ENCODE measurements at regions not wholly inside any gene's neighbourhood (a gene's known extent, or its start where the extent isn't known, plus 50 kb on each side); places are given as distances from the start of the nearest gene placed in this dataset.

GRCh38 chr10:130806426-130806825, 505.1 kb downstream of the TCERG1L start:
- H3K27ac ChIP-seq, result no peak overlapping the region
- no peaks in the 10 kb centered on the region for H3K4me1 ChIP-seq (replicated peaks in 1 of 2)
- no peak for ATAC-seq (replicated peaks in 6 of 8)
- H3K4me3 ChIP-seq, result no peak overlapping the region
- in situ Hi-C loops (cut with MboI; ENCODE audit: low pct_unique_long_range_greater_than_20kb in 2 of 9, low sequenced_read_pairs in 9 of 9, unreplicated experiment in 9 of 9), result loop anchor here in 1 of 9 experiments (25.0 kb wide), 1 partner anchor 119 kb away; no protein-coding TSS in a partner anchor
- 26 to 94% (median 53%) methylated on average over 3 to 11 of the region's 12 CpGs; no CpG with 5 or more reads in 2 of the 10 experiments for WGBS, 10 experiments

- WGBS, 10 experiments, result 0 to 79% (median 40%) methylated on average over 1 to 5 of the region's 5 CpGs; no CpG with 5 or more reads in 5 of the 10 experiments
- in situ Hi-C loops (cut with MboI; ENCODE audit: low pct_unique_long_range_greater_than_20kb in 2 of 9, low sequenced_read_pairs in 9 of 9, unreplicated experiment in 9 of 9), result loop anchor here in 1 of 9 experiments (25.0 kb wide), 1 partner anchor 120 kb away; no protein-coding TSS in a partner anchor
- H3K27ac ChIP-seq, result no peak overlapping the region
Observed at GRCh38 chr10:130807096-130807495, 504.4 kb downstream of the TCERG1L start.

GRCh38 chr10:130807721-130808120, 503.8 kb downstream of the TCERG1L start:
- in situ Hi-C loops (cut with MboI; ENCODE audit: low pct_unique_long_range_greater_than_20kb in 2 of 9, low sequenced_read_pairs in 9 of 9, unreplicated experiment in 9 of 9), result loop anchor here in 1 of 9 experiments (25.0 kb wide), 1 partner anchor 120 kb away; no protein-coding TSS in a partner anchor
- 0 to 82% (median 43%) methylated on average over 1 to 5 of the region's 9 CpGs; no CpG with 5 or more reads in 4 of the 10 experiments for WGBS, 10 experiments
- Histone ChIP-seq H3K27ac (no peak overlapping the region), H3K4me3 (no peak overlapping the region), H3K4me1 (replicated peaks in 1 of 2) (no peaks in the 10 kb centered on the region)
- peak in 2 of 8 experiments; percentile 20 to 36 for ATAC-seq (replicated peaks in 6 of 8)

More at GRCh38 chr10:130807096-130807495, 504.4 kb downstream of the TCERG1L start:
- Histone ChIP-seq H3K4me3 (no peak overlapping the region), H3K4me1 (replicated peaks in 1 of 2) (no peaks in the 10 kb centered on the region)
- ATAC-seq (replicated peaks in 6 of 8), result no peak

- Histone ChIP-seq H3K27ac (no peak overlapping the region), H3K4me1 (replicated peaks in 1 of 2) (no peaks in the 10 kb centered on the region), H3K4me3 (no peak overlapping the region)
- in situ Hi-C loops (cut with MboI; ENCODE audit: low pct_unique_long_range_greater_than_20kb in 2 of 9, low sequenced_read_pairs in 9 of 9, unreplicated experiment in 9 of 9), result loop anchor here in 1 of 9 experiments (25.0 kb wide), 1 partner anchor 121 kb away; no protein-coding TSS in a partner anchor
- no peak for ATAC-seq (replicated peaks in 6 of 8)
- WGBS, 10 experiments, result 50 to 80% (median 80%) methylated on average over 2 of the region's 5 CpGs; no CpG with 5 or more reads in 7 of the 10 experiments
Observed at GRCh38 chr10:130808243-130808642, 503.3 kb downstream of the TCERG1L start.

GRCh38 chr10:130808686-130809085, 502.8 kb downstream of the TCERG1L start:
- WGBS, 10 experiments, result 0 to 36% (median 23%) methylated on average over 1 to 2 of the region's 4 CpGs; no CpG with 5 or more reads in 6 of the 10 experiments
- H3K27ac ChIP-seq, result no peak overlapping the region
- ATAC-seq (replicated peaks in 6 of 8), result no peak
- in situ Hi-C loops (cut with MboI; ENCODE audit: low pct_unique_long_range_greater_than_20kb in 2 of 9, low sequenced_read_pairs in 9 of 9, unreplicated experiment in 9 of 9), result loop anchor here in 1 of 9 experiments (25.0 kb wide), 1 partner anchor 121 kb away; no protein-coding TSS in a partner anchor
- H3K4me1 ChIP-seq (replicated peaks in 1 of 2), result no peaks in the 10 kb centered on the region
- no peak overlapping the region for H3K4me3 ChIP-seq

- no peak for ATAC-seq (replicated peaks in 6 of 8)
- Histone ChIP-seq H3K4me1 (replicated peaks in 1 of 2) (no peaks in the 10 kb centered on the region), H3K27ac (no peak overlapping the region), H3K4me3 (no peak overlapping the region)
- in situ Hi-C loops (cut with MboI; ENCODE audit: low pct_unique_long_range_greater_than_20kb in 2 of 9, low sequenced_read_pairs in 9 of 9, unreplicated experiment in 9 of 9), result loop anchor here in 1 of 9 experiments (25.0 kb wide), 1 partner anchor 122 kb away; no protein-coding TSS in a partner anchor
- WGBS, 10 experiments, result 7 to 87% (median 67%) methylated on average over 2 to 5 of the region's 9 CpGs; no CpG with 5 or more reads in 2 of the 10 experiments
Observed at GRCh38 chr10:130809181-130809580, 502.3 kb downstream of the TCERG1L start.

GRCh38 chr10:130809761-130810515, 501.6 kb downstream of the TCERG1L start:
- ATAC-seq (replicated peaks in 6 of 8), result peak in 3 of 8 experiments; percentile 33 to 56 (median 54)
- no peaks in the 10 kb centered on the region for H3K4me1 ChIP-seq (replicated peaks in 1 of 2)
- in situ Hi-C loops (cut with MboI; ENCODE audit: low pct_unique_long_range_greater_than_20kb in 2 of 9, low sequenced_read_pairs in 9 of 9, unreplicated experiment in 9 of 9), result loop anchor here in 1 of 9 experiments (25.0 kb wide), 1 partner anchor 123 kb away; no protein-coding TSS in a partner anchor
- no peak overlapping the region for H3K4me3 ChIP-seq
- H3K27ac ChIP-seq, result no peak overlapping the region
- WGBS, 10 experiments, result 0 to 50% (median 19%) methylated on average over 1 to 11 of the region's 22 CpGs; no CpG with 5 or more reads in 2 of the 10 experiments

- Histone ChIP-seq H3K4me1 (replicated peaks in 1 of 2) (no peaks in the 10 kb centered on the region), H3K4me3 (no peak overlapping the region), H3K27ac (no peak overlapping the region)
- in situ Hi-C loops (cut with MboI; ENCODE audit: low pct_unique_long_range_greater_than_20kb in 2 of 9, low sequenced_read_pairs in 9 of 9, unreplicated experiment in 9 of 9), result loop anchor here in 1 of 9 experiments (25.0 kb wide), 1 partner anchor 124 kb away; no protein-coding TSS in a partner anchor
- no peak for ATAC-seq (replicated peaks in 6 of 8)
- 48 to 100% (median 80%) methylated on average over 1 to 5 of the region's 14 CpGs; no CpG with 5 or more reads in 6 of the 10 experiments for WGBS, 10 experiments
Observed at GRCh38 chr10:130810856-130811255, 500.7 kb downstream of the TCERG1L start.

- Histone ChIP-seq H3K27ac (no peak overlapping the region), H3K4me3 (no peak overlapping the region), H3K4me1 (replicated peaks in 1 of 2) (no peaks in the 10 kb centered on the region)
- ATAC-seq (replicated peaks in 6 of 8), result no peak
- 6 to 100% (median 74%) methylated on average over 1 to 14 of the region's 14 CpGs; no CpG with 5 or more reads in 2 of the 10 experiments for WGBS, 10 experiments
- in situ Hi-C loops (cut with MboI; ENCODE audit: low pct_unique_long_range_greater_than_20kb in 2 of 9, low sequenced_read_pairs in 9 of 9, unreplicated experiment in 9 of 9), result loop anchor here in 1 of 9 experiments (25.0 kb wide), 1 partner anchor 125 kb away; no protein-coding TSS in a partner anchor
Observed at GRCh38 chr10:130812381-130813148, 499.0 kb downstream of the TCERG1L start.

GRCh38 chr10:130814610-130815009, 496.9 kb downstream of the TCERG1L start:
- ATAC-seq (replicated peaks in 6 of 8), result no peak
- no peak overlapping the region for H3K4me3 ChIP-seq
- H3K27ac ChIP-seq, result no peak overlapping the region
- 0 to 97% (median 61%) methylated on average over 1 to 6 of the region's 7 CpGs; no CpG with 5 or more reads in 1 of the 10 experiments for WGBS, 10 experiments
- in situ Hi-C loops (cut with MboI; ENCODE audit: low pct_unique_long_range_greater_than_20kb in 2 of 9, low sequenced_read_pairs in 9 of 9, unreplicated experiment in 9 of 9), result loop anchor here in 1 of 9 experiments (25.0 kb wide), 1 partner anchor 127 kb away; no protein-coding TSS in a partner anchor
- H3K4me1 ChIP-seq (replicated peaks in 1 of 2), result no peaks in the 10 kb centered on the region

- no peaks in the 10 kb centered on the region for H3K4me1 ChIP-seq (replicated peaks in 1 of 2)
- H3K27ac ChIP-seq, result no peak overlapping the region
- H3K4me3 ChIP-seq, result no peak overlapping the region
- WGBS, 10 experiments, result 14 to 100% (median 60%) methylated on average over 1 to 13 of the region's 23 CpGs; no CpG with 5 or more reads in 2 of the 10 experiments
- in situ Hi-C loops (cut with MboI; ENCODE audit: low pct_unique_long_range_greater_than_20kb in 2 of 9, low sequenced_read_pairs in 9 of 9, unreplicated experiment in 9 of 9), result loop anchor here in 1 of 9 experiments (25.0 kb wide), 1 partner anchor 129 kb away; no protein-coding TSS in a partner anchor
- ATAC-seq (replicated peaks in 6 of 8), result no peak
Observed at GRCh38 chr10:130816116-130816901, 495.2 kb downstream of the TCERG1L start.
